GM12878 (cell line): ENCODE measurements at regions not wholly inside any gene's neighbourhood (a gene's known extent, or its start where the extent isn't known, plus 50 kb on each side); places are given as distances from the start of the nearest gene placed in this dataset.

Experiments
- CEBPB ChIP-seq, 2 experiments: fragments of 150-350 bp in 1 of 2; IDR thresholded peaks; 2 replicates each; pipeline ENCODE4 v1.6.1; 2012 to 2014; ENCODE audit warnings: low read depth in 2 of 2, low read length in 2 of 2, borderline replicate concordance in 1 of 2, inconsistent platforms in 1 of 2
- CHD2 ChIP-seq: IDR thresholded peaks from 2 replicates; pipeline ENCODE4 v1.6.1; 2011; ENCODE audit warnings: low read depth, low read length, improper control_type of control experiment, borderline replicate concordance
- HDAC2 ChIP-seq: fragments of 200-600 bp; sonication (generic); IDR thresholded peaks from 2 replicates; pipeline ENCODE4 v1.6.1; 2017
- MYC ChIP-seq: IDR thresholded peaks from 2 replicates; pipeline ENCODE4 v1.6.1; 2011; ENCODE audit warnings: mild to moderate bottlenecking, low read length, moderate library complexity, inconsistent platforms; ENCODE audit not compliant: insufficient read depth, insufficient replicate concordance, insufficient read length, severe bottlenecking
- POLR2A ChIP-seq: IDR thresholded peaks from 2 replicates; pipeline ENCODE4 v1.6.1; 2011; ENCODE audit warnings: low read depth, mild to moderate bottlenecking, low read length
- RCOR1 ChIP-seq: conservative IDR thresholded peaks from 2 replicates; pipeline ENCODE4 v1.6.1; 2012; ENCODE audit warnings: low read depth, low read length, improper control_type of control experiment
- RELA ChIP-seq: fragments of 450-650 bp; IDR thresholded peaks from 2 replicates; pipeline ENCODE4 v1.8.0; 2014; ENCODE audit warnings: borderline replicate concordance; ENCODE audit not compliant: partially characterized antibody
- SMAD1 ChIP-seq: fragments of 450-650 bp; IDR thresholded peaks from 2 replicates; pipeline ENCODE4 v1.6.1; 2018; ENCODE audit warnings: mild to moderate bottlenecking, low read depth; ENCODE audit not compliant: partially characterized antibody
- TCF3 ChIP-seq: IDR thresholded peaks from 2 replicates; pipeline ENCODE4 v1.6.1; 2012; ENCODE audit warnings: low read depth, mild to moderate bottlenecking, low read length, borderline replicate concordance; ENCODE audit not compliant: insufficient read depth
- USF2 ChIP-seq: IDR thresholded peaks from 2 replicates; pipeline ENCODE4 v1.6.1; 2011; ENCODE audit warnings: low read depth, low read length, improper control_type of control experiment, borderline replicate concordance
- ZNF274 ChIP-seq: IDR thresholded peaks from one replicate; pipeline ENCODE4 v1.8.0; 2011; ENCODE audit not compliant: insufficient read length, insufficient read depth

GRCh38 chr2:147374423-147374811 is 470.4 kb upstream of the ACVR2A start:
- TF ChIP-seq RCOR1 (no peak), TCF3 (no peak), USF2 (no peak), HDAC2 (no peak), CHD2 (no peak), RELA (no peak), POLR2A (no peak), SMAD1 (no peak), MYC (no peak), CEBPB (IDR thresholded peaks at IDR 0.05; ENCODE audit: borderline replicate concordance in 1 of 2, low read depth in 2 of 2, low read length in 2 of 2) (no peak), ZNF274 (no peak)
